ENCODE measurements at regions not wholly inside any gene's neighbourhood (a gene's known extent, or its start where the extent isn't known, plus 50 kb on each side); places are given as distances from the start of the nearest gene placed in this dataset.

GRCh38 chr7:69070476-69070875 lies 527.8 kb upstream of the AUTS2 start:
- H3K4me2 ChIP-seq, result no peak overlapping the region
- ATAC-seq (no peak), DNase-seq (ENCODE audit: low spot score) (no peak)
- H3K9me2 ChIP-seq (ENCODE audit: insufficient read depth), result no peaks in the 10 kb centered on the region
- no peak overlapping the region for H3K27ac Mint-ChIP-seq
- no peak for TF ChIP-seq CTCF (conservative IDR thresholded peaks at IDR 0.05; ENCODE audit: low read depth in 2 of 2)
- TF ChIP-seq ZNF114 (CRISPR knock-in tag; IDR thresholded peaks at IDR 0.05), result no peak
- TF ChIP-seq ZNF462 (CRISPR knock-in tag; IDR thresholded peaks at IDR 0.05), result no peak
- TF ChIP-seq EZH2phosphoT487 (IDR thresholded peaks at IDR 0.05; ENCODE audit: unreplicated experiment), result no peak
- TF ChIP-seq REST (IDR thresholded peaks at IDR 0.05; ENCODE audit: unreplicated experiment), result no peak
- TF ChIP-seq STAT1 (IDR thresholded peaks at IDR 0.05; ENCODE audit: unreplicated experiment), result no peak
- no peak for TF ChIP-seq JUNB (IDR thresholded peaks at IDR 0.05; ENCODE audit: unreplicated experiment)
- no peak for TF ChIP-seq POLR2AphosphoS5 (IDR thresholded peaks at IDR 0.05; ENCODE audit: low read depth)
- no peak for TF ChIP-seq ZNF331 (CRISPR knock-in tag; IDR thresholded peaks at IDR 0.05; ENCODE audit: low read depth)
- TF ChIP-seq NANOG (IDR thresholded peaks at IDR 0.05; ENCODE audit: borderline replicate concordance), result no peak
- no peak for TF ChIP-seq ETS1 (IDR thresholded peaks at IDR 0.05)
- TF ChIP-seq EZH2 (IDR thresholded peaks at IDR 0.05; ENCODE audit: low read depth, unreplicated experiment), result no peak
- TF ChIP-seq CREB1 (CRISPR knock-in tag; IDR thresholded peaks at IDR 0.05; ENCODE audit: low read depth), result no peak
- H3K27ac ChIP-seq (ENCODE audit: low read depth), result no peak overlapping the region
- peaks cover 44% of the 10 kb centered on the region for H3K36me3 Mint-ChIP-seq (ENCODE audit: low read depth)
- H2AFZ ChIP-seq, result no peak overlapping the region
- peaks cover 5% of the 10 kb centered on the region; the same call in 1 of the 2 replicates for H3K36me3 ChIP-seq (ENCODE audit: insufficient read depth)
- H3F3A ChIP-seq (replicated peaks; ENCODE audit: low read depth), result no peaks in the 10 kb centered on the region
- H4K20me1 ChIP-seq (replicated peaks; ENCODE audit: insufficient read depth), result no peaks in the 10 kb centered on the region
- no peak overlapping the region for H3K4me3 Mint-ChIP-seq
- no peaks in the 10 kb centered on the region for H3K79me2 ChIP-seq (replicated peaks; ENCODE audit: insufficient read depth)
- H3K27me3 Mint-ChIP-seq (ENCODE audit: insufficient read depth, low read depth, poor library complexity), result no peaks in the 10 kb centered on the region
- no peaks in the 10 kb centered on the region for H3K27me3 ChIP-seq (ENCODE audit: insufficient read depth)
- no peak overlapping the region for H3K4me3 ChIP-seq
- H3K4me1 Mint-ChIP-seq, result no peaks in the 10 kb centered on the region
- H3K4me1 ChIP-seq (ENCODE audit: insufficient read depth), result no peaks in the 10 kb centered on the region
- H3K9me3 Mint-ChIP-seq, result peaks cover 100% of the 10 kb centered on the region
